Left lobe of liver (tissue), 2 donors: ENCODE measurements at regions not wholly inside any gene's neighbourhood (a gene's known extent, or its start where the extent isn't known, plus 50 kb on each side); places are given as distances from the start of the nearest gene placed in this dataset.
"Not testable (repeated sequence)": the region's sequence is repeated elsewhere in the genome, so short reads cannot be mapped to it uniquely, and the experiment has no call there.

Source experiments
- ATAC-seq: fragments of 200-7000 bp; cut with Tn5 transposase; one replicate; pipeline ENCODE4 v1.9.1; 2020; ENCODE audit warnings: mild to moderate bottlenecking, moderate library complexity
- DNase-seq: peaks from one replicate; pipeline ENCODE4 v3.0.0-alpha.2; 2020; ENCODE audit warnings: low spot score
- donor health status: DM: no; HTN: no; CAD: no; lungs with moderate emphysema.
- donor health status: DM: no; HTN: yes; CAD: no.

DNA sequence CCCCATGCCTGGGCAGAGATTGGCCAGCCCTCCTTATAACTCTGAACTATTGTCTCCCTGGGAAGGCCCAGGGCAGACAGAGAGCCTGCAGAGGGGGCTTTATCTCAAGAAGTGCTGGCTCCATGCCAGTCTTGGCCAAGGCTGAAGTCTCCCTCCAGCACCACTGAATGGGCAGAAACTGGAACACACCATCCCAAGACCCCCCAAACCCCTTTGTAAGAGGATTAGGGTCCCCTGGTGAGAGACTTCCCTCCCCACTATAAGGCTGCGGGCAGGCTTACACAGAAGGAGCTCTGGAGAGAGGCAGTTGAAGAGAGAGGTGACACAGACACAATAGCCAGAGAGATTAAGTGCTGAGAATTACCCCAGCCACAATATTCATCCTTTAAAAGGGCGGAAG lies 97.2 kb downstream of the NAV1 start:
- ATAC-seq (no peak), DNase-seq (no peak)

DNA sequence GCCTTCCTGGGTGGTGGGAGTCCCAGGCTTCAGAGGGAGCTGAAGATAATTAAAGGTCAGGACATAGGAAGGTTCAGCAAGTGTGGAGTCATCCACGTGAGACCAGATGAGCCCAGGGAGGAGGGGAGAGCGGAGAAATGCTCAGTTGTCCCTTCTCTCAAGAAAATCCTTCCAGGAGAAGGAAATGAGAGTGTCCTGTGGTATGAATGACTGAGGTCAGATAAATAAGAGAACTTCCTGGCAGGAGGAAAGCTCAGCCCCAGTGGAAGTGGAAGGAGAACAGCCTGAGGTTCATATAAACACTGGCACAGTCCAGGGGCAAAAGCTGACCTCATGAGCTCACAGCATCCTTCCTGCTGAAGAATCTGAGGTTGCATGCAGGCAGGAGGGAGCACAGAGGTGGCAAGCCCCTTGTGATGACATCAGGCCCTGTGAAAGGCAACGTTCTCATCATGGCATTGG lies 97.6 kb downstream of the NAV1 start:
- DNase-seq (no peak), ATAC-seq (no peak)

DNA sequence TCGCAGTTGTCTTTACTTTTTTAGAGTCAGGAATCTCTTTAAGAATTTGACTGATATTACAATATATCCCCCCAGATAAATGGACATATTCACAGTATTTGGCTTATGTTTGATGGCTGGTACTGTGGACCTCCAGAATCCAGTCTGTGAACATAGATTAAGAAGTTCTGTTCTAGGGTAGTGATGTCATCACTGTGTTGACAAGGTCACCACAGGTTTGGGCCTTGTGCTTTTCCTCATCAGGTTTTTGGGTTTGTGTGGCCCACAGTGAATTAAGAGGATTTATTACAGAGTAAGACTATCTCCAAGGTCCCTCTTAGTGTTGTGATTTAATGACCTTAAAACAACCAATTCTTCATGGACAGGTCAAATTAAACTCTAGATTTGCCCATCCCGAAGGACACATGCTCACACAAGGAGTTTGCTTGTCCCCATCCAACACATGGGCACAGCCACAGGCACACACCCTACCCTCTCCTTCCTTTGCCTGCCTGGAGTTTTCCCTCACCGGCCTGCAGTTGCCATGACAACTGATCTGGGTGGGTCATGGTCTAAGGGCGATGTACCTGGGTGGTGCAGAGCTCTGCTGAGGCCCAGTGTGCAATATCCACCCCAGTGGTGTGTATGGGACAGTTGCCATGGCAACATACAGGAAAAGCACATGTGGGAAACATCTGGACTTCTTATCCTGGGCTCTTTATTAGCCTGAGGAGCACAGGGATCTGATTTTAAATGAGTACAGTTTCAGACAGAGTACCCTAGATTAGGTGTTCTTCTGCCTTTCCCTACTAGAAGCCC lies 98.6 kb downstream of the NAV1 start:
- no peak for DNase-seq

DNA sequence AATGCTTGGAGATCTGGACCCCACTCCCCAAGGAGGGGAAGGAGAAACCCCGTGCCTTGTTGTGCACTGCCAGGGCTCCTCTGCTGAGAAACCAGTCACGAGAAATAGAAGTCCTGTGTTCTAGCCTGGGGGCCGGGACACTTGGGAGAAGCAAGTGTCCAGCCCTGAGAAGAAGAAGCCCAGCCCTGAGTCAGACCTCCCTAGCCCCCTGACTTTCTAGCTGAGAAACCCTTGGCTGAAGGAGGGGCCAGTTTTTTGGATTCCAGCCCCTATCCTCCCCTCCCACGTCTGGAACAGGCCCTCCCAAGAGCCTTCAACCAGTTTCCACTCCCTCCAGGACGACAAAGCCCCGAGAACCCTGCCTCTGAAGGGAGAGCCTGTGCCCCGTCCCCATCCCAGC lies 100.5 kb downstream of the NAV1 start:
- no peak for DNase-seq
- ATAC-seq: no peak

More for the DNA sequence above, 98.6 kb downstream of the NAV1 start:
- ATAC-seq: no peak

DNA sequence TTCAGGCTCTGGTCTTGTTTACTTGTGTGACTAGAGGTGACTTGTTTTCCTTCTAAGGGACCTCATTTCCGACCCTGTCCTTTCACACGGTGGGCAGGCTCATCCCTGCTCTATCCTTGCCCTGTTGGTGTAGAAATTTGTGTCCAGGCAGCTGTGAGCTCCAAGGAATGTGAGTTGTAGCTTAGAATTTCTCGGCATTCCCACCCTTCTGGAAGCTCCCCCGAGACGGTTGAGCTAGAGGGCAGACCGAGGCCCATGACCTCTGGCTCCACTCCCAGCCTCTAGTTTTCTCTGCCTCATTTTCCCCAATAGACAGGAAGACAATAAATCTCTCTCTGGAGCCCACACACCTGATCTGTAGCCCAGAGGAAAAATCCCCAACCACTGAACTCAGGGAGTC lies 100.9 kb downstream of the NAV1 start:
- ATAC-seq (no peak), DNase-seq (no peak)

DNA sequence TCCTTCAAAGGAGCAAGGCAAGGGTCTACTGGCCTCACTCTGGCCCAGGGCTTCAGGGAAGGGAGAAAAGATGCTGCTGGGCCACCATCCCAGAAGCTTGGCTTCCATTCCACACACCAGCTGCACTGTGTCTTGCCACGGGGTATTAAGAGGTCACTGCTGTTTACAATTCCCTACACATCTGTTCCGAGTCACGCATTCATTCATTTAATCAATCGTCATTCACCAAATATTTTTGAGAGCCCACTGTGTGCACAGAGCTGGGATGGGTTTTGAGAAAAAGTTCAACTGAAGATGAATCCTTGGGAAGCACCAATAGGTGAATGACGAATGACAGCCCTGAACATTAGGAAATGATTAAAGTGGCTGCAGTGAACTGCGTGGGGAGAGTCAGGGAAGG lies 101.7 kb downstream of the NAV1 start:
- ATAC-seq: no peak
- no peak for DNase-seq

DNA sequence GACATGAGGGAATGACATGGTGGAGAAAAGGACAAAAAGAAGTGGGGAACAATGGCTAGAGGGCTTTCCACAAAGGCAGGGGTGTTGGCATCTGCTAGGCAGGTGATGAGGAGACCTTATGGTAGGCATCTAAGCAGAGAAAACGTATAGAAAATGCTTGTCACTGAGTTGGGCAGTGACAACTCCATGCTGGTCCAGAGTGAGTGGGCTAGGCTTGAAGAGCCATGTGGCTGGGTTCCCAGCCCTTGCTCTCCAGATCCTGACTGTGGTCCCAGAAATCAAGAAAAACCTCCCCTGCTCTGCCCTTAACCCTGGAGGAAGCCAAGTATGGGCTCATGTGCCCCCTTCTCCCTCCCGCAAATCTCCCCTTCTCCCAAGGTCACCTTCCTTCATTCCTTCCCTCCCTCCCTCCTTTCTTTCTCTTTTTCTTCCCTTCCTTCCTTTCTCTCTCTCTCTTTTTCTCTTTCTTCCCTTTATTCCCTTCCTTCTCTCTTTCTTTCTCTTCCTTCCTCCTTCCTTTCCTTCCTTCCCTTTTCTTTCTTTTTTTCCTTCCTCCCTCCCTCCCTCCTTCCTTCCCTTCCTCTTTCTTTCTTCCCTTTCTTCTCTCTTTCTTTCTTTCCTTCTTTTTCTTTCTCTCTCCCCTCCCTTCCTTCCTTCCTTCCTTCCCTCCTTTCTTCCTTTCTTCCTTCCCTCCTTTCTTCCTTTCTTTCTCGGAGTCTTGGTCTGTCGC lies 102.8 kb downstream of the NAV1 start:
- DNase-seq (no peak), ATAC-seq (no peak)

DNA sequence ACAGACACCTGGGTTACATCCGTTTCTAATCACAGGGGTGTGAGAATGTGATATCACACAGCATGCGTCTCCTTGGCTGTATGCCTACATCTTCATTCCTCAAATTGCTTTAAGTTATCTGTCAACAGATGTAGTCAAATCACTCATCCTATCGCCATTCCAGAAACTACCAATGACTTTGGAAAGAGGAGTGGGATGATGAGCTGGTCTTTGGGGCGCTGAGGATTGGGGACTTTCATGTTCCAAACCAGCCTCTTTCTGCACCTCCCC lies 104.8 kb downstream of the NAV1 start:
- ATAC-seq: no peak
- DNase-seq: no peak

DNA sequence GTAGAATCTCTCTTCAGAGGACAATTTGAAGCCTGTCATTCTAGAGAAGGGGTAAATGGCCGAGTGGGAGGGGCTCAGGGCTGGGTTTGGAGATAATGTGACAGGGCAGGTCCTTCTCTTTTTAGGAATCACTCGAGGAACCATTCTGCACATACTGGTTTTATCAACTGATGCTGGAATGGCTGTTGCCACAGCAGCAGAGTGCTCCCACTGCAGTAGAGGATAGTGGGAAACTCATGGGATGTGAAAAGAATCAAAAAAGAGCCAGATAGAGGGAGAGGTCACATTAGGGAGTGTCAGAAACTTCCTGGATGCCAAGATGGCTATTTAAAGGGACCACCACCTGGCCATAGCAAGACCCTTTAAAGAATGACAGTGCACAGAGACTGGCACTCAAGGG lies 105.3 kb downstream of the NAV1 start:
- DNase-seq (no peak), ATAC-seq (no peak)

DNA sequence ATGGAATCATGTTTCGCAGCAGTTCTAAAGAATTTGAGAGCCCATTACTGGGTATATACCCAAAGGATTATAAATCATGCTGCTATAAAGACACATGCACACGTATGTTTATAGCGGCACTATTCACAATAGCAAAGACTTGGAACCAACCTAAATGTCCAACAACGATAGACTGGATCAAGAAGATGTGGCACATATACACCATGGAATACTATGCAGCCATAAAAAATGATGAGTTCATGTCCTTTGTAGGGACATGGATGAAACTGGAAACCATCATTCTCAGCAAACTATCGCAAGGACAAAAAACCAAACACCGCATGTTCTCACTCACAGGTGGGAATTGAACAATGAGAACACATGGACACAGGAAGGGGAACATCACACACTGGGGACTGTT lies 106.1 kb downstream of the NAV1 start:
- ATAC-seq, DNase-seq: not testable (repeated sequence)

DNA sequence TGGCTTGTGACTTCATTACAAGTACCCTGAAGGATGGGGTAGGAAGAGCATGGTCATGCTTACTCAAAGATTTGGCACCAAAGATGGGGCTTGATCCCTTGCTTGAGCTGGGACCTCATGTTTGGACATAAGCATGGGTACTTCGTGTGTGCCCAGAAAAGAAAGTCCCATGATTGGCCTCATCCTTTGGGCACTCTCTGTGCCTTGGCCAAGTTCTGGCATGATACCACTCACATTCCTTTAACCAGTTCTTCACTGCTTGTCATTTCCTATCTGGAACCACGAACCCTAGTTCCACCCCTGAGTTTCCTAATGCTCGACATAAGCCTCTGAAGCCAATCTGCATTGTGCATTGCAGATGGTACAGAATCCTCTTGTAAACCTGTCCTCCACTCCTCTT lies 107.0 kb downstream of the NAV1 start:
- DNase-seq (no peak), ATAC-seq (no peak)

DNA sequence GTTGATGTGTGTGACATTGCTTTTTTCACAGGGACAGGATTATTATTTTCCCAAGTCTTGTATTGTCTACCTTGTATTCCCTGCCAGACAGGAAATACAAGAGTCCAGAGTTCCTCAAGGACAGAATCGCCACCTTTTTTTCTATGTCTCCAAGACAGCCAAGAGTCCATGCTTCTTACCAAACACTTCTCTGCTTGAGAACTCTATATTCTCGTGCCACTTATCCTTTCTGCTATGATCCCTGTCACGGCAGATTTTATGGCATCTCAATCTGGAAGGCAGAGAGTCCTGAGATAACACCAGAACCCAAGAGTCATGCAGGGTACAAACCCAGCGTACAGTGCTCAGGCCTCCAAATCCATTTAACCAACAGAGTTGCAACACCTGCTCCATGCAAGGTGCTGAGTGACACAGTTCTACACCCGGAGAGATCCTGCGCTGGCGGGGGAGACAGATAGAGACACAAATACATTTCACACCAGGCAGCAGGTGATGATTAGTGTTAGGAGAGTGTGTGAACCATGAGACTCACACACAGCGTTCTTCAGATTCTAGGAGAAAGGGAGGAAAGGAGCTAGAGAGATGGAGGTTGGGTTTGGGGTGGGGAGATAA lies 107.6 kb downstream of the NAV1 start:
- DNase-seq (no peak), ATAC-seq (no peak)

DNA sequence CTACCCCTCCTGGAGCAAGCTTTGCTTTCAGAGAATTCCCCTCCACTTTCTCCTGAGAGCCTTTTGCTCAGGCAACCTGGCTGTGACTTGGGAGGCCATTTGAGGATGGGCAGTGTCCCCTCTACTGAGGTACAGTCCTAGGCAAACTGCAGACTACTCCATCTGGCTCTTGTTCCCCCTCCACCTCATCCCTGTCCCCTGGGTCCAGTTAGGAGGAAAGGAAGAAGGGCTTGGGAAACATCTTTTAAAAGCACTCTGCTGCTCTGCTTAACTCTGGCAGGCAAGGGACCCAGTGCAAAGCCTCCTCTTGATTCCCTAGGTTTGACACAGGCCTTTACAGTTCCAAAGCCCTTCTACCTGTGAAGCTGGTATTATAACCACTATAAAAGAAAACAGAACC lies 108.2 kb downstream of the NAV1 start:
- DNase-seq (no peak), ATAC-seq (no peak)

DNA sequence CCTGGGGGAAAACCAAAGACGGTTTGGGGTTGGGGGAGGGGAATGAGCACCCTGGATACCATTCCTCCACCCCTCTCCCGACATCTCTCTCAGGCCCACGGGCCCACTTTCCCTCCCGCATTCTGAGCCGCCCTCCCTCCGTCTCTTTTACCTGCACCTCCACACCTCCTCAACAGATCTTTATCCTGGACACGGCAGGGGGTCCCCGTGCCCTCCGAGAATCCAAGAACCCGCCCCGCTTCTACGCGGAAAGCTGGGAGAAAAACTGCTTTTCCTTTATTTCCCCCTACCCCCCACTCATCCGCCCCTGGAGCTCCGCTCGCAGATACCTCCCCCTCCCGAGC lies 108.8 kb downstream of the NAV1 start:
- no peak for ATAC-seq

DNA sequence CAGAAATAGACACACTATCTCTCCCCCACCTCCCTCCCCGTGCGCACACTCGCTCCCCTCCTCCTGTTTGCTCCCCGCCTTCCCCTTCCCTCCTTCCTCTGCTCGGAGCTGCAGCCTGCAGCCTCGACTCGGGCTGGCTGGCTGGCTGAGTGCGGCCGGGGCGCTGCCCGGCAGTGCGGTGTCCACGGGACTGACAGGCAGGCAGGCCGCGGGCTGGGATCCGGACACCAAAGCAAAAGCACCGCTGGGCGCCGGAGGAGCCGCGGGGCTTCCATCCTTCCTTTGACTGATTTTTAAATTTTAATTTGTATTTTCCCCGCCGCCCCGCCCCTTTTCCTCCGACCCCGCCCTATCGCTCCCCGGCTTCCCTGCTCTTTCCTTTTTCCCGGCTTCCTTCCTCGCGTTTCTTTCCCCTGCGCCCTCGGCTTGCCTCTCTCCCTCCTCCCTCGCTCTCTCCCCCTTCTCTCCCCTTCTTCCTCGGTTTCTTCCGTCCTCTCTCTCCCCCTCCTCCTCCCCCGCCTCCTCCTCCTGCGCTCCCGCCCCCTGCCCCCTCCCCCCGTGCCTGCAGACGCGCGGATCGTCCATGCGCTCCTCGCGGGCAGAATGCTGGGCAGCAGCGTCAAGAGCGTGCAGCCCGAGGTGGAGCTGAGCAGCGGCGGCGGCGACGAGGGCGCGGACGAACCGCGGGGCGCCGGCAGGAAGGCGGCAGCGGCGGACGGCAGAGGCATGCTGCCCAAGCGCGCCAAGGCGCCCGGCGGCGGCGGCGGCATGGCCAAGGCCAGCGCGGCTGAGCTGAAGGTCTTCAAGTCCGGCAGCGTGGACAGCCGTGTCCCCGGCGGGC lies 109.4 kb downstream of the NAV1 start:
- ATAC-seq (peak; percentile 73), DNase-seq (no peak)

More for the DNA sequence above, 108.8 kb downstream of the NAV1 start:
- DNase-seq: no peak

DNA sequence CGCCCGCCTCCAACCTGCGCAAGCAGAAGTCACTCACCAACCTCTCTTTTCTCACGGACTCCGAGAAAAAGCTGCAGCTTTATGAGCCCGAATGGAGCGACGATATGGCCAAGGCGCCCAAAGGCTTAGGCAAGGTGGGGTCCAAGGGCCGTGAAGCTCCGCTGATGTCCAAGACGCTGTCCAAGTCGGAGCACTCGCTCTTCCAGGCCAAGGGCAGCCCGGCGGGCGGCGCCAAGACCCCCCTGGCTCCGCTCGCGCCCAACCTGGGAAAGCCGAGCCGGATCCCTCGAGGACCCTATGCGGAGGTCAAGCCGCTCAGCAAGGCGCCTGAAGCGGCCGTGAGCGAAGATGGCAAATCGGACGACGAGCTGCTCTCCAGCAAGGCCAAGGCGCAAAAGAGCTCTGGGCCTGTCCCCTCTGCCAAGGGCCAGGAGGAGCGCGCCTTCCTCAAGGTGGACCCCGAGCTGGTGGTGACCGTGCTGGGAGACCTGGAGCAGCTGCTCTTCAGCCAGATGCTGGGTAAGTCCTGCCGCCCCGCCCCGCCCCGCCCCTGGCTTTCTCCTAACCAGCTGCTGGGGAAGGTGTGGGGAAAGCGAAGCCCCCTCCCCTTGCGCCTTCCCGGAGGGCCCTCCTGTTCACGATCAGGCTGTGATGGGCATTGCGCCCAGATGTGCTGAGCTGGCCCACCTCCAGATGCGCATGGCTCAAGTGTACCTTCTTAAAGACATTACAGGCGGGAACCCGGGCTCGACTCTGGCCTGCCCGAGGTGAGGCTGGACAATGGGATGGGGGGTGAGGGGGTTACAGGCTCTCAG lies 110.2 kb downstream of the NAV1 start:
- DNase-seq (no peak), ATAC-seq (no peak)

DNA sequence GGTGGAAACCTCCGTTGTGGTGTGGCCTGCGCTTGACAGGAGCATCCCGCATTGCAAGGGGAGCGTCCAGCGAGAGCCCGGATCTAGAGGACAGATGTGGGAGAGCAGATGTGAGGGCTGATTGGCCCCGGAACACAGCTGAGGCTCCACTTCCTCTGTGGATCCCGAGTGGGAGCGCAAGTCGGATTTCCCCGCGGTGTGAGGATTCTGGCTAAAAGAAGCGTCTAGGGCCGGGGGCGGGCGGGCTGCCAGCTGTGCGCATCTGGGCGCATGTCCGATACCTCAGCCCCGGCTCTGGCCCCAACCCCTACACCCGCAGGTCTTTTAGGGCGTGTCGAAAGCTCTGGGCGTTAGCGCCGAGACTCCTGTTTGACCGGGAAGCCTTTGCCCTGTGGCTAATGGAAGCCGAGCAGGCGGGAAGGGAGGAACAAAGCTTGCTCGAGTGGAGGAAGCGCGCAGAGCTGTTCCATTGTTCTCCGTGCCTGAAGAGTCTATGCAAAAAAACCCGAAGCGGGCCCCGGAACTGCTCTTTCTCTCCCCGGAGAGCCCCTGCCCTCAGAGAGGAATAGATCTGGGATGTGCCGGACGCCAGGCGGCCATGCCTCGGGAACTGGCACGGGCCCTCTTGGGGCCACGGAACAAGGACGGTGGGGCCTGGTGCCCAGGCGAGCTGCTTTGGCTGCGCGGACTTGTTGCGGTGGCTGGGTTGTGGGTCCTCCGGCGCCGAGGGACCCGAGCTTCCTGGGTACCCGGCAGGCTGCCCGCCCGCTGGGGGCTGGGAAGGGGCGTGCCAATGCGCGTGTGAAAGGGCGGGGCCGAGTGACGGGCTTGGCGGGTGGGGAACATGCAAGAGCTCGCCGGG lies 111.1 kb downstream of the NAV1 start:
- DNase-seq (peak; percentile 50), ATAC-seq (peak; percentile 52)

DNA sequence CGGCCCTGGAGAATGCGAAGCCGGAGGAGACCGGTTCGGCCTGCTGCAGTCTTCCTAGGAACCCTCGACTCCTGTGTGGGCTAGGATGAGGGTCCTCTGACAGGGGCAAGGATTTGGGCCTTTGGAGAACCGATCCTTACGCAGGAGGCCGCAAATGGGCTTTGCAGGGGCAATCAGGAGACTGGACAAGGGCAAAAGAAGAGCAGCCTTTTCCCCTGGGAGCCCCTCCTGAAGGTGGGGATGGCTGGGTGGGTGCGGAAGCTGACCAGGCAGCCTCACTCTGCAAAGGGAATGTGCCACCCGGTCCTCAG lies 111.7 kb downstream of the NAV1 start:
- DNase-seq: no peak
- no peak for ATAC-seq

DNA sequence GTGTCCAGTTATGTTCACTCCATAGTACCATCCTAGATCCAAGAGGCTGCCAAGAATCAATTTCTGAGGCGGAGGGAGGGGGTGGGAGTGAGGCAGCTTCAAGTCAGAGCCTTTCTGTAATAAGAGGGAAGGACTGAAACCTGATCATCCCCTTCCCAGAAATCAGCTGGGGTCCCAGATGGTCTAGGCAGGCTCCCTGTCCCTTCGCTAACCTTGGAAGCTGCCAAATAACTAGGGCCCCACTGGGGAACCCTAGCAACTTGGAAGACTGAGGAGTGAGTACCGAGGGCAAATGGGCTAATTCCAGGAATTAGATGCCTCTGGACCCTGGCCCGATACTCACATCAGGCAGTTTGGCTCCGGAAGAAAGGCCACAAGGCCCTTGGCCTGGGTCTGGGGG lies 113.3 kb downstream of the NAV1 start:
- no peak for ATAC-seq
- no peak for DNase-seq

DNA sequence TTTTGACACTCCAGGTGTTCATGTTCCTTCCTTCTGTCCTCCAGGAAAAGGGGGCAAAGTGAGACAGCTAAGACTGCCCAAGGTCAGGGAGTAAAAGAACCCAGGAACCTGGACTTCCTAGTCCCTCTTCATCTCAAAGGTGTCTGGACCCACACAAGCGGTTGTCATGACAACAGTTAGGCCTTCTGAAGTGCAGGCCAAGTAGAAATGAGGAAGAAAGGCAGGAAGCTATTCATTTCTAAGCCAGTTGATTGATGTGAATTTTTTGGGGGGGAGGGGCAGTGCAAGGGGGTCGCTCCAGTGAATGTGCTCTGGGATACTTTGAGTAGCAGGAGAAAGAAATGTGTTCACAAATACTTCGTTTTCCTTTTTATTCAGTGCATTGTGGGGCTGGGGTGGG lies 114.3 kb downstream of the NAV1 start:
- no peak for ATAC-seq
- DNase-seq: no peak
